ENCODE measurements at regions not wholly inside any gene's neighbourhood (a gene's known extent, or its start where the extent isn't known, plus 50 kb on each side); places are given as distances from the start of the nearest gene placed in this dataset.

GRCh38 chr17:34099859-34100515 lies 155.1 kb upstream of the CCL2 start:
- TF ChIP-seq CTCF (IDR thresholded peaks at IDR 0.05), result no peak
- no peak for TF ChIP-seq POLR2A (IDR thresholded peaks at IDR 0.05)
